ENCODE measurements at regions not wholly inside any gene's neighbourhood (a gene's known extent, or its start where the extent isn't known, plus 50 kb on each side); places are given as distances from the start of the nearest gene placed in this dataset.

GRCh38 chr7:149642589-149642988 lies 130.8 kb downstream of the ZNF467 start:
- WGBS = 56% methylated on average over 5 of the region's 5 CpGs
- intact Hi-C loops (cut with DNase I) = no loop called here
- peak; percentile 66 for DNase-seq (ENCODE audit: extremely low spot score)
- no peaks in the 10 kb centered on the region for H3K36me3 ChIP-seq
- H3K27ac ChIP-seq (replicated peaks in 1 of 4) = no peak overlapping the region
- H3K9me3 ChIP-seq = no peaks in the 10 kb centered on the region
- H3K4me3 ChIP-seq = no peak overlapping the region
- H3K4me1 ChIP-seq = no peaks in the 10 kb centered on the region
- no peak for TF ChIP-seq EP300 (IDR thresholded peaks at IDR 0.05)
- no peak for TF ChIP-seq CTCF (IDR thresholded peaks at IDR 0.05)
- no peak for TF ChIP-seq POLR2AphosphoS5 (IDR thresholded peaks at IDR 0.05)
- TF ChIP-seq POLR2A (IDR thresholded peaks at IDR 0.05; ENCODE audit: low read depth) = no peak
- H3K27me3 ChIP-seq = peaks cover 0 to 14% (median 0%) of the 10 kb centered on the region in 4 donors

GRCh38 chr7:149638566-149639320 lies 134.6 kb downstream of the ZNF467 start:
- H3K4me1 ChIP-seq = no peaks in the 10 kb centered on the region
- no peaks in the 10 kb centered on the region for H3K36me3 ChIP-seq
- no peaks in the 10 kb centered on the region for H3K9me3 ChIP-seq
- peaks cover 0 to 44% (median 0%) of the 10 kb centered on the region in 4 donors for H3K27me3 ChIP-seq
- 95% methylated on average over 5 of the region's 5 CpGs for WGBS
- intact Hi-C loops (cut with DNase I) = no loop called here
- TF ChIP-seq CTCF (IDR thresholded peaks at IDR 0.05) = no peak
- no peak for TF ChIP-seq POLR2AphosphoS5 (IDR thresholded peaks at IDR 0.05)
- TF ChIP-seq POLR2A (IDR thresholded peaks at IDR 0.05; ENCODE audit: low read depth) = no peak
- TF ChIP-seq EP300 (IDR thresholded peaks at IDR 0.05) = no peak
- H3K4me3 ChIP-seq = no peak overlapping the region
- H3K27ac ChIP-seq (replicated peaks in 1 of 4) = no peak overlapping the region
- DNase-seq (ENCODE audit: extremely low spot score) = peak; percentile 75

GRCh38 chr7:149637911-149638565 lies 135.3 kb downstream of the ZNF467 start:
- peaks cover 0 to 45% (median 0%) of the 10 kb centered on the region in 4 donors for H3K27me3 ChIP-seq
- H3K9me3 ChIP-seq = no peaks in the 10 kb centered on the region
- H3K4me3 ChIP-seq = no peak overlapping the region
- intact Hi-C loops (cut with DNase I) = no loop called here
- H3K4me1 ChIP-seq = no peaks in the 10 kb centered on the region
- no peak overlapping the region for H3K27ac ChIP-seq (replicated peaks in 1 of 4)
- H3K36me3 ChIP-seq = no peaks in the 10 kb centered on the region
- 97% methylated on average over 9 of the region's 9 CpGs for WGBS
- no peak for TF ChIP-seq POLR2AphosphoS5 (IDR thresholded peaks at IDR 0.05)
- TF ChIP-seq EP300 (IDR thresholded peaks at IDR 0.05) = no peak
- TF ChIP-seq CTCF (IDR thresholded peaks at IDR 0.05) = no peak
- no peak for TF ChIP-seq POLR2A (IDR thresholded peaks at IDR 0.05; ENCODE audit: low read depth)
- DNase-seq (ENCODE audit: extremely low spot score) = peak; percentile 74

- WGBS = 68% methylated on average over 6 of the region's 10 CpGs
- intact Hi-C loops (cut with DNase I) = no loop called here
- no peak for DNase-seq (ENCODE audit: extremely low spot score)
These were observed 137.6 kb downstream of the ZNF467 start for GRCh38 chr7:149635561-149636329.

More at GRCh38 chr7:149635561-149636329, 137.6 kb downstream of the ZNF467 start:
- peaks cover 0 to 45% (median 0%) of the 10 kb centered on the region in 4 donors for H3K27me3 ChIP-seq
- no peak overlapping the region for H3K27ac ChIP-seq (replicated peaks in 1 of 4)
- H3K4me1 ChIP-seq = no peaks in the 10 kb centered on the region
- H3K9me3 ChIP-seq = no peaks in the 10 kb centered on the region
- H3K36me3 ChIP-seq = no peaks in the 10 kb centered on the region
- TF ChIP-seq POLR2A (IDR thresholded peaks at IDR 0.05; ENCODE audit: low read depth) (no peak), CTCF (IDR thresholded peaks at IDR 0.05) (no peak), EP300 (IDR thresholded peaks at IDR 0.05) (no peak), POLR2AphosphoS5 (IDR thresholded peaks at IDR 0.05) (no peak)
- no peak overlapping the region for H3K4me3 ChIP-seq
